Osteocyte (in vitro differentiated cells): ENCODE measurements at regions not wholly inside any gene's neighbourhood (a gene's known extent, or its start where the extent isn't known, plus 50 kb on each side); places are given as distances from the start of the nearest gene placed in this dataset.

Source experiments
- DNase-seq: peaks from one replicate; pipeline ENCODE4 v3.0.0; 2021; ENCODE audit warnings: mixed read lengths; ENCODE audit not compliant: unreplicated experiment; ENCODE audit errors: extremely low spot score
- H3K27ac Mint-ChIP-seq: one replicate; pipeline ENCODE4 v1.8.0; 2021; ENCODE audit warnings: mild to moderate bottlenecking, mixed read lengths; ENCODE audit not compliant: unreplicated experiment
- H3K27me3 Mint-ChIP-seq: one replicate; pipeline ENCODE4 v1.8.0; 2021; ENCODE audit warnings: mixed read lengths; ENCODE audit not compliant: unreplicated experiment
- H3K36me3 Mint-ChIP-seq: one replicate; pipeline ENCODE4 v1.8.0; 2021; ENCODE audit warnings: mixed read lengths; ENCODE audit not compliant: unreplicated experiment
- H3K4me1 Mint-ChIP-seq: one replicate; pipeline ENCODE4 v1.8.0; 2021; ENCODE audit warnings: mixed read lengths; ENCODE audit not compliant: unreplicated experiment
- H3K4me3 Mint-ChIP-seq: one replicate; pipeline ENCODE4 v1.8.0; 2021; ENCODE audit warnings: mild to moderate bottlenecking, moderate library complexity, mixed read lengths; ENCODE audit not compliant: unreplicated experiment
- H3K9me3 Mint-ChIP-seq: one replicate; pipeline ENCODE4 v1.8.0; 2021; ENCODE audit warnings: mixed read lengths; ENCODE audit not compliant: unreplicated experiment
- CTCF ChIP-seq: fragments of 200-600 bp; sonication (generic); IDR thresholded peaks from 2 replicates; pipeline ENCODE4 v1.5.0; 2021; ENCODE audit warnings: antibody characterized with exemption, mild to moderate bottlenecking, moderate library complexity

- Mint-ChIP-seq H3K4me3 (no peak overlapping the region), H3K4me1 (no peaks in the 10 kb centered on the region), H3K9me3 (no peaks in the 10 kb centered on the region), H3K36me3 (no peaks in the 10 kb centered on the region), H3K27ac (no peak overlapping the region), H3K27me3 (peaks cover 5% of the 10 kb centered on the region)
- TF ChIP-seq CTCF, result no peak
- no peak for DNase-seq
Observed at GRCh38 chr5:164175083-164175482, 669.7 kb downstream of the MAT2B start.

GRCh38 chr5:164179406-164179805 is 674.0 kb downstream of the MAT2B start:
- DNase-seq, result no peak

DNA sequence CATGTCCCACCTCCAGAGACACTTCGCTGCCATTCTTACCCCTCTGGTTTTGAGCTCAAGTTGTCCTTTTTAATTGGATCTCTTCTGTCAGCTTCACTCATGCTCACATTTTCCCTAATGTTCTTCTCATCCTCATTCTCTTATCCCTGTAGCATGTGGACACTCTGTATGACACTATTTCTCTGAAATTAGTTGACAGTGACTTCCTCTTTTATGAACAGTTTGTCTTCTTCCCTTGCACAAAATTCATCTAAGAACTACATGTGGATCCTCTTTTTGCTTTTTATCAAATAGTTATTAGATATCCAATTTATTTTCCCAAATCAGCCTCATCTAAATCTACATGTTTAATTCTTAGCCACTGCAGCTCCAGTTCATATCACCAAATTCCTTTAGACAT is 676.2 kb downstream of the MAT2B start:
- no peaks in the 10 kb centered on the region for H3K4me1 Mint-ChIP-seq
- H3K9me3 Mint-ChIP-seq, result no peaks in the 10 kb centered on the region
- no peak for TF ChIP-seq CTCF
- no peaks in the 10 kb centered on the region for H3K27me3 Mint-ChIP-seq
- no peak overlapping the region for H3K4me3 Mint-ChIP-seq
- no peak for DNase-seq
- no peaks in the 10 kb centered on the region for H3K36me3 Mint-ChIP-seq
- no peak overlapping the region for H3K27ac Mint-ChIP-seq

More at GRCh38 chr5:164179406-164179805, 674.0 kb downstream of the MAT2B start:
- Mint-ChIP-seq H3K4me1 (no peaks in the 10 kb centered on the region), H3K9me3 (no peaks in the 10 kb centered on the region), H3K27ac (no peak overlapping the region), H3K4me3 (no peak overlapping the region), H3K27me3 (no peaks in the 10 kb centered on the region), H3K36me3 (no peaks in the 10 kb centered on the region)
- no peak for TF ChIP-seq CTCF

DNA sequence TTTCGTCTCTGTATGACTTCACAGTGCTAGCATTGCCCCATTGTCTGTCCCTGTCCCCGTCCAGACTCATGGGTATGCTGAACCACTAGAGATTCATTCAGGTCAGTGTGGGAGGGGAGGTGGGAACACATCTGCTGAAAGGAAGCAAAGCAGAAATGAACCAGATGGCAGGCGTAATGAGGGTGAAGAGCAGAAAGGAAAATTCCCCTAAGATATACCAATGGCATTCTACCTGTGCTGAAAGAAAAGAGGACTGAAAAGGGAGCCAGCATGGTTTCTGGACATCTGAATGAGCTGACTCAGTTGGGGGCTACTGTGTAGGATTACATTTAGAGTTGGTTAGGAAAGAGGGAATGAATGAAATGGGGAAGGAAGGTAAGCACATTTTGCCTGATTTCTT is 678.7 kb downstream of the MAT2B start:
- H3K36me3 Mint-ChIP-seq, result no peaks in the 10 kb centered on the region
- H3K4me1 Mint-ChIP-seq, result peaks cover 3% of the 10 kb centered on the region
- TF ChIP-seq CTCF, result no peak
- no peak for DNase-seq
- H3K27ac Mint-ChIP-seq, result no peak overlapping the region
- no peaks in the 10 kb centered on the region for H3K9me3 Mint-ChIP-seq
- H3K4me3 Mint-ChIP-seq, result no peak overlapping the region
- H3K27me3 Mint-ChIP-seq, result no peaks in the 10 kb centered on the region

DNA sequence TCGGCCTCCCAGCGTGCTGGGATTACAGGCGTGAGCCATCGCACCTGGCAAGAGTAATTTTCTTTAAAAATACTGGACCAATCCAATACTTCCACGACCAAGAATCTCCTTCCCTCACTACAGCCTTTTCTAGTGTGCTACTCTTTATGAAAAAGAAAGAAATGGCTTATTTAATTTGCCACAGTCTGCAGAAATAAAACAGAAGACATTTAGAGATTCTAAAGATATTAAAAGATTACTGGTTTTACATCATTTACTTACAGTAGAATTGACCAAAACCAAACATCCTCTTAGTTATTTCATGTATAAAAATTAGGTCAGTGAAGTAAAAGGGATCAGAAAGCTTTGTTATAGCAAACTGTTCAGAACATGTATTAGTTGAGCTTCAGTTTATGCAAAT is 679.6 kb downstream of the MAT2B start:
- peaks cover 3% of the 10 kb centered on the region for H3K4me1 Mint-ChIP-seq
- peaks cover 2% of the 10 kb centered on the region for H3K27me3 Mint-ChIP-seq
- no peak for DNase-seq
- H3K36me3 Mint-ChIP-seq, result no peaks in the 10 kb centered on the region
- no peak overlapping the region for H3K27ac Mint-ChIP-seq
- TF ChIP-seq CTCF, result no peak
- no peaks in the 10 kb centered on the region for H3K9me3 Mint-ChIP-seq
- H3K4me3 Mint-ChIP-seq, result no peak overlapping the region
